Astrocyte (in vitro differentiated cells and primary cell): ENCODE measurements at regions not wholly inside any gene's neighbourhood (a gene's known extent, or its start where the extent isn't known, plus 50 kb on each side); places are given as distances from the start of the nearest gene placed in this dataset.

ENCODE experiments used
- CTCF ChIP-seq: IDR thresholded peaks from 2 replicates; pipeline ENCODE4 v1.5.1; 2011; ENCODE audit warnings: low read depth, mild to moderate bottlenecking, inconsistent platforms, low read length, moderate library complexity; ENCODE audit not compliant: insufficient read depth
- EZH2 ChIP-seq: IDR thresholded peaks from 2 replicates; pipeline ENCODE4 v1.6.1; 2012; ENCODE audit warnings: mild to moderate bottlenecking, low read length, inconsistent platforms; ENCODE audit not compliant: insufficient read depth

GRCh38 chr6:23969344-23969743, 156.7 kb upstream of the NRSN1 start:
- TF ChIP-seq EZH2 (no peak), CTCF (no peak)
